ENCODE measurements at regions not wholly inside any gene's neighbourhood (a gene's known extent, or its start where the extent isn't known, plus 50 kb on each side); places are given as distances from the start of the nearest gene placed in this dataset.

DNA sequence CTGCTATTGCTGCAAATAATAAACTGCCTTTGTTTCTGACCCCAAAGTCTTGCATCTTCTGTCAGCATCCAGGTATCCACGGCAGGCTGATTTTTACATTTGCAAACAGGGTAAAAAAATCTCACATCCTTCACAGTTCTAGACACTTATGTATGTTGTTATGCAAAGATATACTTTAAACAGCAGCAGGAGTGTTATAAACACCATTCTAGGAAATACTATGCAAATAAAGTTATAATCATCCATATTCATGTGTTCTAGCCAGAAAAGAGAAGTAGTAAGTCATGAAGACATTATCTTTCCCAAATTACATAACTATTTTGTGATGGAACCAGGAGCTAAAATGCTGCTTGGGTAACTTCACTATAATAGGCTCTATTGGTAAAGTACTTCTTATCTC lies 534.2 kb downstream of the LTN1 start:
- DNase-seq (ENCODE audit: low read depth), result no peak

DNA sequence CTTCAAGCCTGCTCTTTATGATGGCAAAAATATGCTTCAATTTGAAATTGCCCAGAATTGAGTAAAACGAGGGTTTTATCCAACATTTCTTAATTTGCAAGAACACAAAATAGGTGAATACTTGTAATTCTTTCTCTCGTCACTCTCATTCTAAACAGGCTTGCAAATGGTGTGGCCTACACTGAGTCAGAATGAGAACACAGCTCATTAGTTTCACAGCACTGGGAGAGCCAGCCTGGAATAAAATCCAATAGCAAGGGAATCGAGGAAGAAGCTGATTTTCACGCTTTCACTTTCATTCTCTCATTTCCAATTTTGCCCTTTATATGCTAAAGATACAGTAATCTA lies 537.5 kb downstream of the LTN1 start:
- DNase-seq (ENCODE audit: low read depth), result no peak

DNA sequence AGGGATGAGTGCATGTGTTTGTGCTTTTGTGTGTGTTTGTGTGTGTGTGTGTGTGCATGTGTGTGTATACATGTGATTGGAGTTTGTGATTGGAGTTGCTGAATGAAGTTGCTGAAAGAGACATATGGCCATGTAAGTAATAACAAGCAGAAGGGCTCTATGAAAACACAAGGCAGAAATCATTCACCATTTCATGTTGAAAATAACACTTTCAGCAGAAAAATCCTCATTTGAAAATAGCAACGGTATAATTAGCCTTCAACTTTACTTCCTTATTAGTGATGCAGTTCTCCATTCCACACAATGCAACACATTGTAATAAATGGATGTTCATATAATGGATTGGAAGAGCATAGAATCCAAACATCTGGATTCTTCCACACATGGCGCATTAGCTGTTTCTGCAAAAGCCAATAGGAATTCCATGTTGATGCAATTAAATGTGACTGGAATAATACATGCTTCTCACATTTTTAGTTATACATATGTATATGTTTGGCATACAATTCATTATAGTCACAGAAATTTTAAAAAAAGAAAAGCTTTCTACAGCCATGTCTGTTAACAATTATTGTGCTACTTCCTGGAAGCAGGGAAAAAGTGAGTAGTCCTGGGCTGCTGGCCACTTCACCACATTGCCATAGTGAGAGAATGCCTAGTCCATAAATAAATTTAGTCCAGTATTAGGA lies 538.0 kb downstream of the LTN1 start:
- DNase-seq (ENCODE audit: low read depth), result no peak

DNA sequence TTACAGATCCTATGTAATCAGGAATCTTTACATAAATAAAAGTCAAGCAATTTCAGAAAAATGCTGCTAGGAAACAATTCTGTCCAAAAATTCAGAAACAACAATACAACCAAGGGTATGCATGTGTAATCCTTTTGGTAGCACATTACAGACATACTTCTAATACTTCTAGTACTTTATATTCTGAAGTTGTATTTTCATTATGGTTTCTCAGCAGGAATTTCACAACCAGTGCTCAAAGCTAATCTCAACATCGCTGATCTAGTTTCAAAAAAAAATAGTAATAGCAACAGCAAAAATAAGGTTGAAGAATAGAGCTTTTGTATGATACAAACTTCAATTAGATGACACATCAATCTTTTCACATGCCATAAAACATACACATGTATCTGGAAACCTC lies 545.2 kb downstream of the LTN1 start:
- no peak for DNase-seq (ENCODE audit: low read depth)

DNA sequence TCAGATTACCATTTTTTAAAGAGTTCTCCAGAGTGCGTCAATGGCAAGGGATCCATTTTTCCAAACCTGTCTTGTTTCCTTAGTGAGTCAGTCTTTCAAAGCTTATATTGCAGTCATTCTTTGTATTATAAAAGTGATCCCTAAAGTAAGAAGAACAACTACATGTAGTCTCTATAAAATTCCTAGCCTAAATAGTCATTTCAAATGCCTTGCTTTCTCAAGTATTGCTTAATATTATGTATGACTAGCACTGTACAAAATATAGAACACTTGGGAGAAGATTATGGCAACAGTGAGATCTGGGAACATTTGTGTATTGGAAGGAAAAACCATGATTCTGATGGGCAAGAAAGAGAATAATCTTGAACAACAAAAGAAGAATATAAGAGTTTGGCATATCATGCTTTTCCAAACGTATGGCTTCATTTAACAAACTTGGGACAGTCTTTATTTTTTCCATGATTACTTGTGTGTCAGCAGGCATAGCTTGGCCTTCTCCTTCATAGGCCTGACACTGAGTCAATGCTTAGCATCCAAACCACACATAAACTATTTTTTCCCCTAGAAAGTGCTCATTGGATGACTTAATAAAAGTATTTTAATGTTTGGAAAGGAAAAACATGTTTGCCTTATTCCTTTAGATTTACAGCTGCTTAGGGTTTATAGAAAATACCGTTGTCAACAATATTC lies 547.4 kb downstream of the LTN1 start:
- DNase-seq (ENCODE audit: low read depth), result no peak

DNA sequence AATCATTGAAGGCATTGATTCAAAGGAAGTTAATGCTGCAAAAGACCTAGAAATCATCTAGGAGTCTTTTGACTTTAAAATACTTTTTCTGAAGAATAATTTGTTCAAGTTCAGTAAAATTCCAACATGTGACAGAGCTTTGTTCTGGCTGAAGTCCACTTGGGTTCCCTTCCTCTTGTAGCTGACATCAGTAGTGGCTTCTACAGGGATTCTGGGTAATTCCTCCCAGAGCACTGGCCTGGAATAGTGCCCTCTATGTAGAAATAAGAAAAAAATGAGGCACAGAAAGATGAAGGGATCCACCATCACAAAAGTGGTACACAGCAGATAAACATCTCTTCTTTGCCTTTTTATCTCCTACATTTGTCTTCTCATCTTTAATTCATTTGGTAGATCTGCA lies 548.1 kb downstream of the LTN1 start:
- no peak for DNase-seq (ENCODE audit: low read depth)

DNA sequence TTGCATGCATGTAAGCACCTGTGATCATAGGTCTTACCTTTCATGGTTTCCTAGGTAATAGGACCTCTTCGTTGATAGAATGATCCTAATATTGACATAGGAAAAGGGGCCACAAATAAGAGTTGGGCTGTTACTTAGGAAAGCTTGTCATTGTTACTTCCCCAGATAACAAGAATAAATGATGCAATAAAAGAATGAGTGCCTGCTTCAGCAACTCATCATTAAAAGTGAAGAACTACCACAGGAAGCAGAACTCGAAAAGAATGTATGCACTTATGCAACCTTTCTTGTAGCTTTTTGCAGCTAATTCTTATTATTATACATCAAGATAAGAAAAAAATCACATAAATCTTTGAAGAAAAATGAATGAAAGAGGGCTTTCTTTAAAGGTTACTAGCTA lies 548.6 kb downstream of the LTN1 start:
- DNase-seq (ENCODE audit: low read depth), result no peak

DNA sequence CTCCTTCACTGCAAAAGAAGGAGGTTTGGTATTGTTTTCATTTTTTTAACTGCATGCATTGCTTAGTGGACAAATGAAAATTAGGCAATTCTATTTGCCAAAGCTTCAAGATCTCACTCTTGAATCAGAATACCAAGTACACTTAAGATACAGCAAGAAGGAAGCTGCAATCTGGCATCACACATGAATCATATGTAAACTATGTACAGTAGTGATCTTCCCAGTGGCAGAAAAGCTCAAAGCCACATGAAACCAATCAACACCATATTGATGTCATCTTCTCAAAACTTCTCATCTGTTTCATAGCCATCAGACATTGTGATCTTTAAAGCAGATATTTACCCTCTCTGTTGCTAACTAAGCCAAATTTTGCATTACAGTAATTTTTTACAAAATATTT lies 550.1 kb downstream of the LTN1 start:
- DNase-seq (ENCODE audit: low read depth), result no peak

DNA sequence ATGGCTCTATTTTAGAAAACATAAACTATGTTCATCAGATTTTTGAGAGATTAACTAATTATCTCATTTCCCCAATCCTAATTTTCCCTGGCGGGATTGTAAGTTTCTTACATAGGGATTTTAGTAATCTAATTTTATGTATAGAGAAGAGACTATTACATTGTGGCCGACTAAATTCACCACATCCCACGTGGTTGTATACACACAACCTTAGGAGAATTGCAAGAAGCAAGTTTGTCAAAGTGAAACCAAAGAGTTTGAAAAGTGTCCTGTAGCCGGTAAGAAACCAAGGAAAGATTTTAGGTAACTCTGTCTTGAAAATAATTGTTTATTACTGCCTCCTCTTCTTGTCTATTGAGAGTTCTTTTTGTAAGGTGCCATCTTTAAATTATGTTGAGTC lies 550.6 kb downstream of the LTN1 start:
- no peak for DNase-seq (ENCODE audit: low read depth)

DNA sequence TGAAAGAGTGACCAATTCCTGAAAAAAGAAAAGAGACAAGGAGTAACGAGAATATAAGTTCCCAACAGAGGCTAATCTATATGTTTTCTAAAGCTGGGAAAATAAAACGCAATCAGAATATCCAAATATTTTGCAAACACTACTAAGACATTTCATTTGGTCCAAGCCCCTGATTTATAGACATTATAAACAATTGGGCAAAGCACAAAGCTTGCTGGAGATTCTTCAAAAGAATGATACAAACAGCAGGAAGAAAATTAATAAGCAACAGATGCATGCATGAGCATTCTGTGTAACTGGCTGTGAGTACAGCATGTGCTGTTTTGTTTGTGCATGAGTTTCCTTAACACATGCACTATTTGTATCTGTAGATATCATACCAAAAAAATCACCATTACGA lies 552.9 kb downstream of the LTN1 start:
- DNase-seq (ENCODE audit: low read depth), result no peak

DNA sequence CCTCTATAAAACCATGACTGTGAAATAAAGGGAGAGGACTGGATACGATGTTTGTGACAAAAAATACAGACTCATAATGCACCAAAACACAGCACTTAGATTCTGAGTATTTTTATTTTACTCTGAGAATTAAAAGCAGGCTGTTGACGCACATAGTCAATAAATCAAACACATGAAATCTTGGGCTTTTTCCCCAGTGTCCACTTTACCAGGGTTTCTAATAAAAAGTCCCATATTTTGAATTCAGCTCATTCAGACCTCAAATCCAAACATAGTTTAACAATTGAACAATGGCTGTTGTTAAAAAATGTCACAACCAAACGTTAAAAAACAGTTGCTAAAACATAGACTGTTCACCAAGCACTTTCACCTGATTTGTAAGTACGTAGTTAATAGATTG lies 553.4 kb downstream of the LTN1 start:
- DNase-seq (ENCODE audit: low read depth), result no peak

DNA sequence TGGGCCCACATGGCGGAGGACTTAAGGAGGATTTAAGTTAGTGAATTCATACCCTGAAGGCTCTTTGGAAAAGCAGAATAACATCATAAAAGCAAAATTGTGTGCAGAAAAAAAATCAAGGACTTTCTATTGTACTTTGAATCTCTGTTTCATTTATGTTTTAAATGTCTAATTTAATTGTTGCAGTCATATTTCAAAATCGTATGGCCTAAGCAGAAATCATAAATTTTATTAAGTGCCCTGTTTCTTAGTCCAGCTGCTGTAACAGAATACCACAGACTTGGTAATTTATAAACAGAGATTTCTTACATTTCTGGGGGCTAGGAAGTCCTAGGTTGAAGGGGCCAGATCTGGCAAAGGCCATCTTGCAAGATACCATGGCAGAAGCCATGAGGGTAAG lies 555.6 kb downstream of the LTN1 start:
- DNase-seq (ENCODE audit: low read depth), result no peak

DNA sequence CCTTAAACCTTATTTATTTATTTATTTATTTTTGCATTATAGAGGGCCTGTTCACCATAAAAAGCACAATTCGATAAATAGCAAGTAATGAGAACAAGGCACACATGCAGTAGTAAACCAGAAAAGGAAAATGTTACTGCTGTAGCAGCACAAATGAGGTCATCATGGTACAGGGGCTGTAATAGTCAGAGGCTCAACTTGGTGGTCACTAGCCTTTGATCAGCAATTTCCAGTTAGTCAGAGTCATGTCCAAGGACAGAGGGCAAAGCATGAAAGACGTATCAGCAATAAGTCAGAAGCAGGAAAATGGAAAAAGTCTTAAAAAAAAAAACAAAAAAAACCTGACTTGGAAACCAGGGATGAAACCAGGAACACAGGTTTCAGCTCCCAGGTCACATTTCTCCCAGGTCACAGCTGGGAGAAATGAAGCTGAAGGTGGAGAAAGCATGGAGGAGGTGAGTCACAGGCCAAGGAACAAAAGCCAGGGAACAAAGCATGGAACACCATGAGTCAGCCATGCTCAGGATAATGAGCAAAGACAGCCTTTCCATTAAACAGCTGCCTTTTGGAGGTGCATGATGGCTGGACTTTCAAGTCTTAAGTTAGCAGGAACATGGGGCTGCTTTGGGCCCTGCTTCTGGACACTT lies 556.3 kb downstream of the LTN1 start:
- DNase-seq (ENCODE audit: low read depth), result no peak

DNA sequence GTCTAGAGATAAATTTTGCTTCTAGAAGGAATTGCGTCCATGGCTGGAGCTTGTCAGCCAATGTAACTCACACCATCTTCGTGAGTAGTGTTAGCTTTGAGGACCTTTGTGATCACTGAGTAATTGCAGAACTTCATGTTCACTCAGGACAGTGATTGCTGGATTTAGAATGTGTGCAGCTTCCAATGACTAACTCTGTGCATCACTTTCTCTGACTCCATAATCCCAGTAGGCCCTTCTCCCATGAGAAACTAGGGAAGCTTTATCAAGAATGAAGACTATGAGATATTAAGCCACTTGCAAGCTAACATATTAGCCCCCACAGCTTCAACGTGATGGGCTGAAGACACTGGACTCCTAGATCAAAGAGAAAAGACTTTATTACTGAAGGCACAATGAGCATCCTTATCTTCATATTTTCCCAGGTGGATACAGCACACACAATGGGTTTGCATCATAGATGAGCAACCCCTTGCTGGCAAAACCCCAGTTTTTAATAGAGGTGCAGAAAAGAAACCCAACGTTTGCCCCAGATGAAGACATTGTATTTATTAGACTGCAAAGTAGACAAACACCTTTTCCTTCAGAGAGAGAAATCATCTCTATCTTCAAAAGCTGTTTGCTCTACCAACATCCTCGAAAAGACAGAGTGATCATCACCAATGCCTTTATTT lies 561.0 kb downstream of the LTN1 start:
- no peak for DNase-seq (ENCODE audit: low read depth)

DNA sequence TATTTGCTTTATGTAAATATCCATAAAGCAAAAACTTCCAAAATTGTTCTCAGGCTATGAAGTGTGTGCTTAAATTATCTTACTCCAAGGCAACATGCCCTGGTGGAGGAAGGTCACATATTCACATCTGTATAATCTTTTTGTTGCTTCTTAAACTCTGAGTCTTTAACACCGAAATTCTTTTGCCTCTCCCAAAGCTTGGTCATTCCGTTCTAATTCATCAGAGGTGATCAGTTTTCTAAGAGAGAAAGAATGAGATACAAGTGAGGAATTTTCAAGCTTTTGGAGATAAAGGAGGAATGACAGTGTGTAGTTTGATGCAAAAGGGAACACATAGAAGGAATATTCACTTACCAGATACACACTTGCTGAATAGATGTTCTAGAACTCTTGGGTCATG lies 561.7 kb downstream of the LTN1 start:
- DNase-seq (ENCODE audit: low read depth), result no peak

DNA sequence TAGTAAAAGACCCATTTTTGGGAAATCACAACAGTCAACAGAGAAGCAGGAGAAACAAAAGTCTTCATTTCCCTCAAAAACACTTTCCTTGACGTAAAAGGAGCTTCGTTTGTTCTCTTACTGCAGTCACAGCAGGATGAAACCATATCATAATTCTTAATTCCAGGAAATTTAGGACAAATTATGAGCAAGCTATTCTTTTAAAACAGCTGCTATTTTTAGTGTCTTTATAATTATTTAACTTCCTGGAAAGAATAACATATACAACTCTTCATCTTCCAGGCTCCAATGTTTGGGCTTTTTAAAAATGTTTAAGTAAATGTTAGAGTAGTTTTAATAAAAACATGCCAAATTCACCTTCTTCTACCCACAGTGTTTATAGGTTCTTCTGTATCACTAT lies 563.5 kb downstream of the LTN1 start:
- DNase-seq (ENCODE audit: low read depth), result no peak

DNA sequence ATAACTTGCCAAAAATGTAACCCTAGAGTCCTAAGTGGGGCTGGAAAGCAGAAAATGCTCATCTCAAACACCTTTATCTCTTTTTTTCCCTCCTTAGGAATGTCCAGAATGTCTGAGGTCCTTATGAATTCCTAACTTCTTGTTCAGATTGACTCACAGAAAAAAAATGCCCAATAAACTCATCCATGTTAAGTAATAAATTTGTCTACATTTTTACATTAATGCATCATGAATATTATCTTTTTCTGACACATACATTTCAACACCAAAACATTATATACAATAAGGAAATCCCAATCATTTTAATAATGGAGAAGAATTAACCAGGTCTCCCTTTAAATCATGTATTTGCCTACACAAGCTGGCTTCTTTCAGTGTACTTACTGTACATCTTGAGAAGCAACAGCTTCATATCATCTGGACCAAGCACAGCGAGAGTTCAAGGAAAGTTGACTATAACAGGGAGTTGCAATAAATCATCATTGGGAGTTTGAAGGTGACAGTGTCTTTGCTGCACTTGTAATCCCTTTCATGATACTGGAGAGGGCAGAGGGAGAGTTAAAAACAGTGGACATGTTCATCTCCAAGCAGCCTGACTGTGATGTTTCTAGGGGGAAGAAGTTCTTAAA lies 565.2 kb downstream of the LTN1 start:
- DNase-seq (ENCODE audit: low read depth), result no peak

DNA sequence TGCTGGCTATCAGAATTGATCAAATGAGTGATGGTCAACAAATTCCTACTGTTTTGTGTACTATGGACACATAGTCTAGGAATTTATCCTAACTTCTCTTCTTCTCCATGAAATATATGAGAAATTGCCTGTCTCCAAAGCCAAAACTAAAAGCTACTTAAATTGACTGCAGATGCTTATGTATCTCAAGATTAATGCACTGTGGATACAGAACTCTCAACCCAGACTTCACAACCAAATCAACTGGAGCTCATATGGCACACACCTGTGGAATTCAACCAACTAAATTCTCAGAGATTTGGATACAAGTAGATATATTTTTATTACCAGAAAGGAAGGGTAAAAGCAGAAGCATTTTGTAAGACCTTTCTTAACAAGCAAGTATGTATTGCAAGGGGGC lies 566.1 kb downstream of the LTN1 start:
- no peak for DNase-seq (ENCODE audit: low read depth)

DNA sequence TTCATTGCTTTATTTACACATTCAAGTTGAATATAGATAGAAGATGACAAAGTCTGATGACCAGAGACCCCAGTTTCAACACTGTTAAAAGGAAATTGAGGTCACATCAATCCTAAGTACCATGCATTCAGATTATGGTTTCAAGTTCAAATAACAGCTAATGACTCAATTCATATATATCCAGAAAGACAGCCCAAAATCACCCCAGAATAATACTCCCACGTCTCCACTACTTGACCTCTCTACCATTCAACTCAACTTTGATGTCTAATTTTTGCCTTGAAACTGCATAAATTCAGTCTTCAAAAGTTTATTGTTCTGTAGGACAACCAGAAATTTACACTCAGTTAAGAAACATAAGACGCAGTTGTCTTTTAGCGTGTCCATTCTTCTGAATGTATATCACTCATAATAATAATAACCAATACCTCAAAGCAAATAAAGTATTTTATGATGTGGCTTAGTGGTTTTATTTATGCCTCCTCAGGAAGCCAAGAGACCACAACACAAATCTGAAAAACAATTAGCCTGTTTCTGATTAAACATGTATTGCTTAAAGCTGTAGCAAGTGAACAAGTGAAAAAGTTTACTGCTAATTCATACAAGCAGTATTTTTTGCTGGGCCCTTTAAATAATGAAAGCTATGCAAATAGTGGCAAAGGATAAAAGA lies 569.0 kb downstream of the LTN1 start:
- DNase-seq (ENCODE audit: low read depth), result no peak

DNA sequence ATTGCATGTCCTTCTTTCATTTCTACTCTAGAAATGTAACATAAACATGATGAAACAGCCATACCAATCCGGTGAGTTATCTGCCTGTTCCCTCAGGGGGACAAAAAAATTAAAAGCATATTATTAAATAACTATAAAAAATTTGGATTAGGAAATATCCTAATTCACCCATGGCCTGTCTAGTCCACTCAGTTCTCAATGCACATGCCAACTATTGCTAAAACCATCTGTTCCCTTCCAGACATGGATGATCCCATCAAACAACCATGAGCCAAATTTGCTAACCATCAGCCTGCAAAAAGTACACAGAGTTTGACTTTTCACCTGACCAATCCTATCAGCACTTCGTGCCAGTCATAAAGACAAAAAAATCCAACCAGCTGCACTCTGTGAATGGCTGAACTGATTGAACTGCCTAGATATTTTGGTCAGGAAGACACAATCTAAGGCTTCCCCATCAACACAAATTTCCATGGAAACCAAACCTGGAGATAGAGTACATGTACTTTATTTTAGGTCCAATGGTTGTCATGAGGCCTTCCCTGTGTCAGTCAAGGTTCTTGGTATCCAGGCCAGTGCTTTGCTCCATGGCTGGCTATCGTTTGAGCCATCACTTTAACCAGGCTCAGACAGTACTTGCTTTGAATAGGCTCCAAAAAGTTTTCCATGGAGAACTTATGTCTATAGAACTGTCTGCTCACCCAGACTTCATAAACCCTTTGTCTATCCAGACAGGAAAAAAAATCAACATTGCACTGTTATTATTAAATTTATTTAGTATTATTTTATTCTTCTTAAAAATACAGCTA lies 570.8 kb downstream of the LTN1 start:
- DNase-seq (ENCODE audit: low read depth), result no peak

DNA sequence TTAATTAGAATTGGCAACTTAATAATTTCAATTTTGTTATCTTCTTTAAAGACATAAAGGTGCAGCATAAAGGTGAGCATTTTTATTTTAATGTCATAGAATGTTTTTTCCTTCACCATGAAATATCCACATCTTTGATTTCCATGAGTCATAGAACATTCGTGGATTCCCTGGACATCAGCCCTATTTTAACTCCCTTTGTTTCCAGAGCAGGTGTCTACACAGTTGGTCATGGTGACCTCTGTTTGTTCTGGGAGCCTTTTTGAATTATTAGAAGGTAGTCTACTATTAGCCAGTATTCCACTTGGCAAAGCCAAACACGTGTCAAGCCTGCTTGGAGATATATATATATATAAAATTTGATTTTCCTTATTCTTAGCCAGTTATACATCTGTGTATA lies 572.9 kb downstream of the LTN1 start:
- DNase-seq (ENCODE audit: low read depth), result no peak

All from activated T-cell treated with anti-CD3 and anti-CD28 coated beads for 1 hour (primary cell).